GM13976 (cell line): ENCODE measurements at regions not wholly inside any gene's neighbourhood (a gene's known extent, or its start where the extent isn't known, plus 50 kb on each side); places are given as distances from the start of the nearest gene placed in this dataset.

Source experiments
- DNase-seq: peaks from one replicate; pipeline ENCODE4 v3.0.0; 2012; ENCODE audit warnings: low spot score
- CTCF ChIP-seq: IDR thresholded peaks from 2 replicates; pipeline ENCODE4 v1.5.1; 2012; ENCODE audit warnings: borderline replicate concordance, mild to moderate bottlenecking; ENCODE audit not compliant: insufficient read depth; ENCODE audit errors: extremely low read depth, missing control alignments, control extremely low read depth
- in situ Hi-C: fragments of 300-500 bp; cut with MboI; formaldehyde crosslinking; loops from one replicate; pipeline ENCODE4 v1.12.0; 2022; ENCODE audit warnings: low sequenced_read_pairs, mixed read lengths, inconsistent platforms; ENCODE audit not compliant: unreplicated experiment

GRCh38 chr5:136527311-136527710, 162.0 kb upstream of the TRPC7 start:
- DNase-seq = no peak
- in situ Hi-C loops = no loop called here
- no peak for TF ChIP-seq CTCF

GRCh38 chr5:136526791-136527190, 161.4 kb upstream of the TRPC7 start:
- no peak for DNase-seq
- in situ Hi-C loops = no loop called here
- TF ChIP-seq CTCF = no peak

GRCh38 chr5:136526021-136526420, 160.7 kb upstream of the TRPC7 start:
- in situ Hi-C loops = no loop called here
- no peak for DNase-seq
- TF ChIP-seq CTCF = no peak

- no peak for DNase-seq
- in situ Hi-C loops = no loop called here
- TF ChIP-seq CTCF = no peak
These were observed 160.3 kb upstream of the TRPC7 start for GRCh38 chr5:136525597-136525996.

- DNase-seq = no peak
- in situ Hi-C loops = no loop called here
- no peak for TF ChIP-seq CTCF
These were observed 157.0 kb upstream of the TRPC7 start for GRCh38 chr5:136522217-136522956.

- TF ChIP-seq CTCF = no peak
- no peak for DNase-seq
- in situ Hi-C loops = no loop called here
These were observed 156.4 kb upstream of the TRPC7 start for GRCh38 chr5:136521696-136522095.
